ENCODE measurements at regions not wholly inside any gene's neighbourhood (a gene's known extent, or its start where the extent isn't known, plus 50 kb on each side); places are given as distances from the start of the nearest gene placed in this dataset.

- H3K27me3 ChIP-seq (ENCODE audit: control insufficient read depth, insufficient read depth, low read length), result no peaks in the 10 kb centered on the region
Measured at GRCh38 chr5:18264126-18264882, 630.0 kb downstream of the TAF11L14 start.

More at GRCh38 chr5:18264126-18264882, 630.0 kb downstream of the TAF11L14 start:
- Histone ChIP-seq H3K79me1 (ENCODE audit: low read depth in 1 of 2, low read length in 2 of 2) (no peaks in the 10 kb centered on the region), H4K5ac (ENCODE audit: low read depth, low read length) (no peak overlapping the region), H3K9ac (ENCODE audit: low read depth, low read length) (no peak overlapping the region), H3K9me1 (ENCODE audit: insufficient read depth, low read length) (no peaks in the 10 kb centered on the region), H4K8ac (ENCODE audit: low read depth in 2 of 2, low read length in 2 of 2) (no peak overlapping the region), H3K18ac (ENCODE audit: low read depth, low read length) (no peak overlapping the region), H3K23ac (ENCODE audit: low read depth, low read length) (no peak overlapping the region), H3K27ac (ENCODE audit: insufficient read depth, low read length) (no peak overlapping the region), H2BK15ac (ENCODE audit: low read depth, low read length) (no peak overlapping the region), H3K4me3 (ENCODE audit: insufficient read depth, low read depth, low read length) (no peak overlapping the region), H3K36me3 (ENCODE audit: control insufficient read depth, insufficient read depth, low read length) (no peaks in the 10 kb centered on the region), H3K4me2 (ENCODE audit: low read depth, low read length) (no peak overlapping the region), H4K91ac (ENCODE audit: insufficient read depth, low read depth, low read length) (no peak overlapping the region), H3K14ac (replicated peaks; ENCODE audit: low read depth, low read length) (no peak overlapping the region), H2AK9ac (replicated peaks; ENCODE audit: low read depth, low read length, poor library complexity) (no peak overlapping the region), H2AK5ac (ENCODE audit: low read depth, low read length) (no peak overlapping the region), H4K20me1 (ENCODE audit: insufficient read depth, low read length) (no peaks in the 10 kb centered on the region), H2BK5ac (ENCODE audit: low read depth, low read length, poor library complexity, severe bottlenecking) (no peak overlapping the region), H3K9me3 (ENCODE audit: control insufficient read depth, insufficient read depth, low read length) (no peaks in the 10 kb centered on the region), H3K4ac (ENCODE audit: low read depth, low read length) (no peak overlapping the region), H2AFZ (replicated peaks; ENCODE audit: low read length, poor library complexity) (no peak overlapping the region), H2BK20ac (ENCODE audit: low read depth, low read length) (no peak overlapping the region), H3K4me1 (ENCODE audit: control insufficient read depth, insufficient read depth, low read length) (no peaks in the 10 kb centered on the region), H2BK120ac (ENCODE audit: low read depth, low read length) (no peak overlapping the region), H3K56ac (ENCODE audit: extremely low read depth, insufficient read depth, low read length) (no peak overlapping the region)
- in situ Hi-C loops (cut with MboI; ENCODE audit: low sequenced_read_pairs) (no loop called here), dilution Hi-C loops (cut with HindIII; ENCODE audit: low sequenced_read_pairs, unreplicated experiment) (no loop called here), intact Hi-C loops (cut with micrococcal nuclease) (no loop called here)
- no peak for TF ChIP-seq RAD21 (IDR thresholded peaks at IDR 0.05; ENCODE audit: low read length)
- CTCF ChIA-PET, result interaction anchor here (0.6 to 0.8 kb wide), 2 partner anchors 16 to 455 kb away, joined by 3 to 4 read pairs; no protein-coding TSS in a partner anchor
- DNase-seq (no peak), ATAC-seq (ENCODE audit: low read depth) (no peak)
- no CpG with 5 or more reads among the region's 3 CpGs for WGBS, 2 experiments (ENCODE audit: extremely low coverage in 2 of 2, insufficient read length in 1 of 2)
- POLR2A ChIA-PET (ENCODE audit: unreplicated experiment), result no interaction called here
- BruUV-seq (replicated peaks), result no TSS peak

All from IMR-90 (cell line).